DMS53 (cell line): ENCODE measurements at regions not wholly inside any gene's neighbourhood (a gene's known extent, or its start where the extent isn't known, plus 50 kb on each side); places are given as distances from the start of the nearest gene placed in this dataset.

ENCODE experiments used
- DNase-seq: peaks from one replicate; lab custom pipeline; 2025; lab: John Stamatoyannopoulos, UW

DNA sequence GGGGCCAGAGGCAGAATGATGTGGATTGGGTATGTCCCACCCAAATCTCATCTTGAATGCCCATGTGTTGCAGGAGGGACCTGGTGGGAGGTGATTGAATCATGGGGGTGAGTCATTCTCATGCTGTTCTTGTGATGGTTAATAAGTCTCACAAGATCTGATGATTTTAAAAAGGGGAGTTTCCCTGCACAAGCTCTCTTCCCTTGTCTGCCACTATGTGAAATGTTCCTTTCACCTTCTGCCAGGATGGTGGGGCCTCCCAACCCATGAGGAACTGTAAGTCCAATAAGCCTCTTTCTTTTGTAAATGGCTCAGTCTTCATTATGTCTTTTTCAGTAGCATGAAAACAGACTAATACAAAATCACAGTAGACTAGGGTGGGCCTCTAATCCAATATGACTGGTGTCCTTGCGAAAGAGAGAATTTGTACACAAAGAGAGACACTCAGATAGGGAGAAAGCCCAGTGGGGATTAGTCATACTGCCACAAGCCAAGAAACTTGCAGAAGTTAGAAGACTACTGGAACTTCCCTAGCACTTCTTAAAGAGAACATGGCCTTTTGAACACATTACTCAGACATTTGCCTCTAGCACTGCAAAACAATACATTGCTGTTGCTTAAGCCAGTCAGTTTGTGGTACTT lies 68.4 kb downstream of the ANXA1 start:
- peak; percentile 0 for DNase-seq

DNA sequence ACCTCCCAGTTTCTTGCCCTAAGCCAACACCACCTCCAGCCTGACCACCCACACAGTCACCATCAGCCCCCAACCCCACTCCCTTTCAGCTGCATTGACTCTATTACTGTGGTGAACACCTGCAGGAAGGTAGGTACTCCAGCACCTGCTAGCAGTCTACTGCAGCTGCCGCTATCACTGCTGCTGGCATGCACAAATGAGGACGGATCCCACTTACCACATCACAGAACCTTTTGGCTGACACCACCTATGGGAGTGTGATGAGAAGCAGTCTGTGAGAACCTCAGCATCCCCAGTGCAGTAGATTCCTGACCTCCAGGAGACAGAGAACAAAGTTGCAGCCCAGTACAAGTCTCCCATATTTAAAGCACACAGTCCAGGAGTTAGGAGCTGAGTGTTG lies 71.9 kb downstream of the ANXA1 start:
- DNase-seq: no peak

DNA sequence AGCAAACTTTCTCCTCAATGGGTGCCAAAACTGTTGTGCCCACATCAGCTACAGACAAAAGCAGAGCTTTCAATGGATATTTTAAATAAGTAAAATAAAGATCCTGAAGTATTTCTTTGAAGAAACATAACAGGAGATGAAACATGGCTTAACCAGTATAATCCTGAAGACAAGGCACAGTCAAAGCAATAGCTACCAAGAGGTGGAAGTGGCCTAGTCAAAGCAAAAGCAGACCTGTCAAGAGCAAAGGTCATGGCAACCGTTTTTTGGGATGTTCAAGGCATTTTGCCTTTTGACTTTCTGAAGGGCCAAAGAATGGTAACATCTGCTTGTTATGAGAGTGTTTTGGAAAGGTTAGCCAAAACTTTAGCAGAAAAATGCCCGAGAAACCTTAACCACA lies 77.9 kb downstream of the ANXA1 start:
- DNase-seq: no peak

DNA sequence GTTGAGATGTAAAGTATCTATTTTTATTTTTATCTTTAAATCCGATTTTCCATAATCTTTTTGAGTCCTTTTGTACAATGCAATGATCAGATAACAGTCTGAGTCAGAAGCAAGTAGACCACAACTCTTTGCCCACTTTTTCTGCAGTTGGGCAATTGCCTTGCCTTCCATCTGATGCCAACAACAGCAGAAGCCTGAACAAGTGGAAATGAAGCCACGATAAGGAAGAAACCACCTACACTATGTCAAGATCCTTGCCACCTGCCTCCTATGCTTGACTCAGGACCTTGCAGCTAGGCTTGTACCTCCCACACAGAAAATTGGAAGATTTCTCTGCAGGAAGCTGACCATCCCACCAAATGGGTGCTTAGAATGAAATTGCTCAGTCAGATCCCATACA lies 78.6 kb downstream of the ANXA1 start:
- DNase-seq: no peak

DNA sequence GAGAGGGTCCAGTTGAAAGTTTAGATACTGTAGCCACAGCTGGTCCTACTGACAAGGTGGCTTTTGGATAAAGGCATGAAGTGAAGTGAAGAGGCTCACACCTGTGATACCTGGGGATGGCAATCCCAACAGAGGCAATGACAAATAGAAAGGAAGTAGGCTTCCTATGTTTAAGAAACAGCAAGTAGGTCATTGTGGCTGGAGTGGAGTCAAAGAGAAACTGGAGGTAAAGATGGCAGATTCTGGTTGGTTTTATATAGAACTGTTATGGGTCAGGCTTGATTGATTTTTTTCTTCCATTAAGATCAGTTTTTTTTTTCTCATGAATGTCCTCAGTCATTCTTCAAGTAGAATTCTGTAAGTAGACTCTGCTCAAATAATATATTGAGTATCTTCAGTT lies 79.5 kb downstream of the ANXA1 start:
- DNase-seq: no peak

DNA sequence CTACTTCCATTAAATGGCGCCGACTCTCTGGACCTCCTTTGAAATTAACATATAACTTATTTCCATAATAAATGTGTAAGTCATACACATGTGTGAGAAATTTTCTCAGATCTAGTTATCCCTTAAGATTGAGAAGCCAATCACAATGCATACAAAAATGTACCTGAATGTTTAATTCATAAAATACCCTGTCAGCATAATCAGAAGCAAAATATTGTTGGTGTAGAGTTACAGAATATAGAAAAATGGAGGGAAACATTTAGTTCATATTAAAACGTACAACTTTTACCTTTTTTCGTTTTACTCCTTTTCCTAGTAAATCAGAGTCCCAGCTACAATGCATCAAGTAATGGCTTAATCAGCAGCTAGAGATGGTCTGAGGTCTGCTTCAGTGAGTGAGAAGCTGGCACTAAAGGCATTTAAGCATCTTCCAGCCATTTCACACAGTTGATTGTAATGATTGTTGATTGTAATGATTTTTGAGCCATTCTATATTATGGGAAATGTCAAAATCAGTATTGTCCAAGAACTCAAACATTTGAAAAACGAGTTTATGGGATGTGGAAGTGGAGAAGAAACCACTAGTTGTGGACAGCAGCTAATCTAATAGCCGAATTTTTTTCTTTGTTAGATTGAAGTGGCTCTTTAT lies 81.8 kb downstream of the ANXA1 start:
- no peak for DNase-seq

DNA sequence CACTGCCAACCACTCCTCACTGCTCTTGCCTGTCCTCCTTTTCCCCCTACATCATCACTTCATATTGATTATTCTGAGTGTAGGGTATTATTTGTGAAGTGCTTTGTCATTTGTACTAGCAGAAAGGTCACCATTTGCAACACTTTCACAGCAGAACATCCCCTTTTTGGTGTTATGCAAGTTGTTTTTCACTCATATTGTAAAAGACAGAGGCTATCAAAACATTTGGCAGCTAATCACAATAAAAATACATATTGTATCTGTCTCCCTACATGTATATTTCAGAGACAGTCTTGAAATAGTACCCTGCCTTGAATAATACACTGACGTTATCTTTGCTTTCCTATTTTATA lies 82.3 kb downstream of the ANXA1 start:
- DNase-seq: no peak

DNA sequence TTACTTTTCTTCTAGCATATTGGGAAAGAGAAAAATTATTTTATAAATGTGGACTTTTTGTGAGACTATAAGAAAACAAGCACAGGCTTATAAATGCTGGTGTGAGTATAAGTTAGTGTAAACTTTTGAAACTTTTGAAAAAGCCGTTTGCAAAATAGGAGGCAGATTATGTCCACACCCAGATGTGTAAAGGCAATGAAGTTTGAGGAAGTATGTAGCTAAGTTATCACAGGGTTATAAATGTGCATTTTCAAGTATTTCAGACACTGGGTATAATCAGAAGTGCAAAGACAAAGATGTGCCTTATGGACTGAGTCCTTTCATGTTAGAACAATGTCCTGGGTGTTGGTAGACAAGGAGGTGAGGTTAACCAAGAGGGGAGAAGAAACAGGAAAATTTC lies 85.5 kb downstream of the ANXA1 start:
- DNase-seq: no peak

DNA sequence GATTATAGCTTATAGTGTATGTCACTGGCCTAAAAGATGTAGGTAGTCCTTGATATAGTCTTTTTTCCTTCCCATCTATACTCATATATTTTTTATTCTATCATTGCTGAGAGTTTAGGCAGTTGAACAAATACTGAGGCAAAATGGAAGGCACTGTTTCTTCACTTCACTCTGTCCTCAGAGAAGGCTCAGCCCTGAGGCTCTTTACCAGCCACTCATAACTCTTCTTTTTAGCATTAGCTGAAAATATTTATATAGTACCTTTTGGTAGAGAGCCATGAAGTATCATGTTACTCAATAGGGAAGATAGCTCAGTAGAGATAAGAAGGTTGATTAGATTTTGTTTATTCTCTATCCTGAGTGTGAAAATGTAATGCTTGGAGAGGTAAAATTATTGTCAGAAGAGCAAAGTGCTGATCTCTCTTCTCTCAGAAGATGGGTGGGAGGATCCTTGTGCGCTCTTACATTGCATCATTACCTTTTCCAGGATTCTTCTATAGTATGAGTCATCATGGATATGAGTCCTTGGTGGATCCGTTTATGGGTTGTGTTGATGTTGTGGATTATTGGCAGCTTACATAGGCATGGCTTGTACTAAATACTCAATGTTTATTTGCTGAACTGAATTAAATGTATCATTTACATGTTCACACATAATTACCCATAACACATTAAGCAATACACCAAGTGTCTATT lies 88.1 kb downstream of the ANXA1 start:
- peak; percentile 52 for DNase-seq

DNA sequence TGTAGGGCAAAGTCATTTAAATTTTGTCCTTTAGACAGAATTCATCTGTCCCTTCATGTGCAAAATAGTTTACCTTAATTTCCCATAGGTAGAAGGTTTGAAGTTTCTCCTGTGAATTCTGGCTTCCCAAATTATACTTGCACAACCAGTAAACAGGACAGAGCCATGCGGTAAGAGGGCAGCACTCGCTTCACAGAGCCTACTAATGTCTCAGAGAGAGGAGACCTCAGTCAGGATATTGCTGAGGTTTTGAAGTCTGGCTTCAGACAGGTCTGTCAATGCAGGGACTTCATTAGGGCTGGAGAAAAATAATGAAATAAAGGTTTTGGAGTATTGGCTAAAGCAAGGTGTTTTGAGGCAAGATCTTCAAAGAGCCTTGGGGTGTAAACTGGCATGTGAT lies 91.4 kb downstream of the ANXA1 start:
- DNase-seq: no peak

DNA sequence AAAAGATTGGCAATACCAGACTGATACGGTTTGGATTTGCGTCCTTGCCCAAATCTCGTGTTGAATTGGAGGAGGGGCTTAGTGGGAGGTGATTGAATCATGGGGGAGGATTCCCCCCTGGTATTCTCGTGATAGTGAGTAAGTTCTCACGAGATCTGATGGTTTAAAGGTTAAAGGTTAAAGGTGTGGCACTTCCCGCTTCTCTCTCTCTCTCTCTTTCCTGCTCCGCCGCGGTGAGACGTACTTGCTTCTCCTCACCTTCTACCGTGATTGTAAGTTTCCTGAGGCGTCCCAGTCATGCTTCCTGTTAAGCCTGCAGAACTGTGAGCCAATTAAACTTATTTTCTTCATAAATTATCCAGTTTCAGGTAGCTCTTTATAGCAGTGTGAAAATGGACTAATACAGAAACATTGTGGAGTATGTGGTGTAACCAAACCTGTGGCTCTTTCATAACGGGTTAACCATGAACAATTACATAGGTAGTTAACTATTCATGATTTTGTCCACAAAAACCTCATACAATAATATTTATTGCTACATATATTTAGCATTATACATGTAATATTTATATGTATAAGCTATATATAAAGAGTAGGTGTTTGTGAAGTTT lies 107.5 kb downstream of the ANXA1 start:
- no peak for DNase-seq

DNA sequence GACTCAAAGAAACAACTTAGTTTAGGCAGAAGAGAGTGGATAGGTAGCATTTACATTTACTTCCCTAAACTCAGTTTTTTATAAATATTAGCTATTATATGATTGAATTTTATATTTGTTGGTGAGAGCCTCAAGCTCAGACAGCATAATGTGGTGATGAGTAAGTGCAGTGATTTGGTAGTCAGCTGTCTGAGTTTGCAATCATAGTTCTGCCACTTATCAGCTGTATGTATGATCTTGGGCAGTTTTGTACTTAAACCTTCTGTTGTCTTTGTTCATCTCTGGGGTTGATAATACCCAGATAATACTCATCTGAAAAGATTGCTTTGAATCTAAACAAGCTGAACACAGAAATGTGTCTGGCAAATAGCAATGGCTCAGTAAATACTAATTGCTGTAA lies 108.8 kb downstream of the ANXA1 start:
- DNase-seq: no peak

DNA sequence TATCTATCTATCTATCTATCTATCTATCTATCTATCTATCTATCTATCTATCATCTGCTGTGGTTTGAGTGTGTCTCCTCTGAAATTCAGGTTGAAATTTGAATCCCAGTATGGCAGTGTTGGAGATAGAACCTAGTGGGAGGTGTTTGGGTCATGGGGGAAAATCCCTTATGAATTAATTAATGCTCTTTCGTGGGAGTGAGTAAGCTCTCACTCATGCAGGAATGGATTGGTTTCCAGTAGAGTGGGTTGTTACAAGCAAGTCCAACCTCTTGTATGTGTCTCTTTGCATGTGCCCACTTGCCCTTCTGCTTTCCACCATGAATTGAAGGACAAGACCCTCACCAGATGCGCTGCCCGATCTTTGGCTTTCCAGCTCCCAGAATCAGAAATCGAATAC lies 113.0 kb downstream of the ANXA1 start:
- DNase-seq: no peak

DNA sequence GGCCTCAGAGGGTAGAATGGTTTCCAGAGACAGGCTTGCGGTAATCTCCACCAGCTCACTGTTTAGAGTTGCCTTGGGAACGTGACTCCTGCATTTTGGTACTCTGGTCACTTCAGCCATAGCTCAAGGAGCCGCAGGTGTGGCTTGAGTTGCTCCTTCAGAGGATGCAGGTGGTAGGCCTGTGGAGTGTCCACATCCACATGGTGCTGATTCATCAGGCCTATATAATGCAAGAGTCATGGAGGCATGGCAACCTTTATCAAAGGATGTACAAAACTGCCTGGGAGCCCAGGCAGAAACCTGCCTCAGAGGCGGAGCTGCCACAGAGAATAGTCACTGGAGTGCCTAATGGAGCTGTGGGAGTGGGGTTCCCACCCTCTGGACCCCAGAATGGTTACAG lies 114.2 kb downstream of the ANXA1 start:
- peak; percentile 42 for DNase-seq

DNA sequence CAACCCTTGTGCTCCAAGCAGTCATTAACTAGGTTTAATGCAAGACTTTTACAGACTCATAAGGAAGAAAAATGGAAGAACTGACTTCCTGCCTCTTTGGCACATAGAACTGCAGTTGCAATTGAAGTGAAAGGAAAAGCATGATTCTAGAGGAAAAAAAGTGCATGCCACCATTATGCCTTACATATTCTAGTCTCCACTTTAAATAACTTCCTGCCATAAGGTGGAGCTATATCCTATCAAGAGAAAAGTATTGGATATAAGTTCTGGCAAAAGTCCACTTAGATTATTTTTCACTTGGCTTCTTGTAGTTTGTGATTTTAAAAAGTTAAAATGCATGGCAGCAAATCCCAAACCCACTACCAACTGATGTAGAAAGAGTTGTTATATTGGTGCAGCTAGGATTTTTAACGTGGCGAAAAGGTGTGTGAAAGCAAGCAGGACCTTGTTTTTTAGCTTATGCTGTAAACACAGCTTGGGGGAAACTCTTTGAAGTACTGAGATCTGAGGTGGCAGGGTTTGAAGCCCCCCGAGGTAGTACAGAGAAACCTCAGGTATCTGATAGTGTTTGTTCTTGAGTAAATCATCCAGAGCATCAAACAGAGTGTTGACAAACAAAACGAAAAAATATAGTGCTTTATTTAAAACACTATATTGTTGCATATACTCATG lies 117.9 kb downstream of the ANXA1 start:
- peak; percentile 72 for DNase-seq

DNA sequence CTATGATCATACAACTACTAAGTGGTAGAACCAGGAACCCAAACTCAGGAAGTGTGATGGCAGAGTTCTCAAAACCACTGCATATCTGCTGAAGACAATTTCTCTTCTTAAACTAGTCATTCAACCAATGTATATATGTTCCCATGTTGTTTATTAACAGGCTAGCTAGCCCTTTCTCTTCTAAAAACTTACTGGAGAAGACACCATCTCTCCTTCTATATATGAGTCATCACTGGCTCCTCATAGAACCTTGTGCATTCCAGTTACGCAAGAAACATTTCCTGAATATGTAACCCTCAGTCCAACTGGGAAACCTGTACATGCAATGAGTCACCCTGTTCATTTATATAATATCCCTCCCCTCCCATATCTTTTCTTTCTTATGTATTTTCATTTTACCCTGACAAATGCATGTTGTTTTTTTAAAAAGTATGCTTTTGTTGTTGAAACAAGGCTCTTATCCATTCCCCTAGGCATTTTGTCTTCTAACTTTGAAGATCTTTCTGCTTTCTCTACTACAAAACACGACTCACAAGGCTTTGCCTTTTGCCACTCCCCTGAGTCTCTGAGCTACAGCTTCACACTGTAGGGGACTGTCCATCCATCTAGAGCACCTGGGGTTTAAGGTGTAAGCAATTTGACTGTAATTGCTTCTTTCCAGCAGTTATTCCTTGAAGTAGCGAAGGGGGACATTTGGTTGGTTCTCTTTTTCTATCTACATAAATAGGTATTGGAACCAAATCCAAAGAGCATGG lies 119.5 kb downstream of the ANXA1 start:
- DNase-seq: peak; percentile 75

DNA sequence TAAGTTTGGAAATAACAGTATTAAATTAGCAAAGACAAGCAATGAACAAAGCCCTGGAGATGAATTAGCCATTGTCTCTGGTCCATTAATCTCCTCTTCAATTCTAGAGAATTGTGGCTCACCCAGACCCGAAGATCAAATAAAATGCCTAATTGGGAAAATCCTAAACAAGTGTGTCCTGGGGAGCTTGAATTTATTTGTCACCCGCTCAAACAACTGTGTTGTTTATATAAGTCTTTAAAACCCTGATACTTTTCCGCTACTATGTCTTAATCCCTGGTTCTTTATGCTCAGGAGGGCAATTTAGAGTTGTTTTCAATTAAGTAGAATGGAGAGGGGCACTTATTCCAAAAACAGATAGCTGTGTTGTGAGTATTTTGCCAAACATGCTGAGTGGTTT lies 128.4 kb downstream of the ANXA1 start:
- DNase-seq: no peak

DNA sequence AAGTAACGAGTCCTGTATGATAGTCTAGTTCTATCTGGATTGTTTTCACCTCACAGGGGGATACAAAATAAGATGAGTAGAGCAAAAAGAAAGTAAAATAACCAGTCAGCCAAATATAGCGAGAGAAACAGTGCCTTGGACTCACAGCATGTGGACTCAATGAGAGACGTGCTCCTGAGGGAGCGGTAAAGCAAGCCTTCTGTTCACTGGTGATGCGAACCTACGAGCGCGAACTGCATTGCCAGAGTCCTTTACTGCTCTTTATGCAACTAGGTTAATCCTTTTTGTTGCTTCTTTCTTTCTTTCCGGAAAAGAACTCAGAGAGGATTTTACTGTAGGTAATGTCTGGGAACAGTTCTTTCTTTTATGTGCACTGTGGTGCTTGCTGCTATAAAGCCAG lies 132.7 kb downstream of the ANXA1 start:
- no peak for DNase-seq

DNA sequence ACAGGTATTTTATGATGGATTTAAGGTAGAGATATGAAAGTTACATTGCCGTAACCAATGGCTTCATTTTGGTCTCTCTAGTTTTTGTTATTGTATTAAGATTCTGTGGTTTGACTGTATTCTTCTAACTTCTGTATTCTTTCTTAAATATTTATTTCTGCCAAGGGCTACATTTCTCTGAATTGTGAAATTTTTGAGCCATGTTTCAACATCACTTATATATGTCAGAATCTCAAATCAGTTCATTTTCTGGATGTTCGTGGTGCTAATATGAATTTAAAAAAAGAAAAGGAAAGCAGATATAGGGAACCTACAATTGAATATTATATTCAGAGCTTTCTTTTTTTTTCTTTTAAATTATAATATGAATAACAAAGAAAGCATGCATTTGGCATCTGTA lies 142.7 kb downstream of the ANXA1 start:
- no peak for DNase-seq

DNA sequence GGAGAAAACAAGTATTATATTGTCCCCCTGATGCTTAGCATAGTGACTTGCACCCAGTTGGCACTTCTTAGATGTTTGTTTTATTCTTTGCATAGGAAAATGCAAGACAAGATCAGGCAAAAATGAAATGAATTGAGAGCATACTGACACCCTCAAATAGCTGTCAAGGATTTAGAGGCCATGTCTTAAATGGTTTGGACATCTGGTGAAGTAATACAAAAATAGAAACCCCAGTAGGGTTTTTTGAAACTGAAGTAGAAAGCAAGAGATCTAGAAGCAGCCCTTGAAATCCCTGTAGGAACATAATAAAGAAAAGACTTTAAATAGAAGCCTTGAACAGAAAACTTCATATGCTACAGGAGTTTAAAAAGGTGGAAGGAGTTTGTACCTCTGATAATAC lies 174.3 kb downstream of the ANXA1 start:
- DNase-seq: no peak

DNA sequence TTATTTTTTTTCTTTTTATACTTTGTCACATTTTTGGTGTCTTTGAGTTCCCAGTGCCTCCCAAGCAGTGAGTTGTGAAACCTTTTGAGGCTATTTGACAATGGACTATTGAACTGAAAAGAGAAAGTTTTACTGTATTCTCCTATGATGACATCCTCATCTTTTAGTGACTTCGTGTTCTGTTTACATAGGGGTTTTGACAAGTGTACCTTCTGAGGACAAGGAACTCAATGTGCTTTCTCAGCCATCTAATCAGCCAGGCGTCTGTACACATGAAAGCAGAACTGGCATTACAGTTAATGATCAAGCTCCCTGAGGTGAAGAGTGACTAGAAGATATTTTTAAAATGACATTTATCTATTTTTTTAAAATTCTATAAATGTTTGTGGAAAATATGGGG lies 175.5 kb downstream of the ANXA1 start:
- DNase-seq: no peak

DNA sequence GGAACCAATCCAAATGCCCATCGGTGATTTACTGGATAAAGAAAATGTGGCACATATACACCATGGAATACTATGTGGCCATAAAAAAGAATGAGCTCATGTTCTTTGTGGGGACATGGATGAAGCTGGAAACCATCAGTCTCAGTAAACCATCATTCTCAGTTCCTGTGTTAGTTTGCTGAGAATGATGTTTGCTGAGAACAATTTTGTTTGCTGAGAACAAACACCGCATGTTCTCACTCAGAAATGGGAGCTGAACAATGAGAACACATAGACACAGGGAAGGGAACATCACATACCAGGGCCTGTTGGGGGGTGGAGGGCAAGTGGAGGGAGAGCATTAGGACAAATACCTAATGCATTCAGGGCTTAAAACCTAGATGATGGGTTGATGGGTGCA lies 185.5 kb downstream of the ANXA1 start:
- DNase-seq: peak; percentile 68
